Neural cell (in vitro differentiated cells): ENCODE measurements at regions not wholly inside any gene's neighbourhood (a gene's known extent, or its start where the extent isn't known, plus 50 kb on each side); places are given as distances from the start of the nearest gene placed in this dataset.

Experiments
- H2AFZ ChIP-seq: fragments of 200-600, 300-800 bp; sonication (generic), shearing (Covaris generic); 2 replicates; pipeline ENCODE4 v1.6.0; 2014; ENCODE audit warnings: low read depth, mild to moderate bottlenecking, antibody characterized with exemption, low read length, moderate library complexity
- H3F3A ChIP-seq: fragments of 200-600 bp; shearing (Covaris generic); 2 replicates; pipeline ENCODE4 v1.6.1; 2016; ENCODE audit warnings: mild to moderate bottlenecking, moderate library complexity, mixed read lengths, antibody characterized with exemption, low read length; ENCODE audit not compliant: insufficient read depth, poor library complexity, severe bottlenecking
- H3K27ac ChIP-seq: fragments of 200-600, 300-800 bp; sonication (generic), shearing (Covaris generic); 2 replicates; pipeline ENCODE4 v1.5.1; 2014; ENCODE audit warnings: mild to moderate bottlenecking, low read length, moderate library complexity
- H3K27me3 ChIP-seq: fragments of 300-800, 200-600 bp; sonication (generic), shearing (Covaris generic); 2 replicates; pipeline ENCODE4 v1.6.0; 2014; ENCODE audit warnings: mild to moderate bottlenecking, low read depth, low read length, moderate library complexity; ENCODE audit not compliant: insufficient read depth
- H3K36me3 ChIP-seq: fragments of 300-800, 200-600 bp; sonication (generic), shearing (Covaris generic); 2 replicates; pipeline ENCODE4 v1.5.1; 2014; ENCODE audit warnings: mild to moderate bottlenecking, antibody characterized with exemption, low read length, moderate library complexity; ENCODE audit not compliant: insufficient read depth
- H3K4me2 ChIP-seq: fragments of 300-800, 200-600 bp; sonication (generic), shearing (Covaris generic); 2 replicates; pipeline ENCODE4 v1.6.0; 2014; ENCODE audit warnings: mild to moderate bottlenecking, low read length
- H3K4me3 ChIP-seq: fragments of 300-800, 200-600 bp; sonication (generic), shearing (Covaris generic); 2 replicates; pipeline ENCODE4 v1.5.1; 2014; ENCODE audit warnings: mild to moderate bottlenecking, low read length, moderate library complexity
- H3K79me2 ChIP-seq: fragments of 200-600 bp; shearing (Covaris generic); replicated peaks from 2 replicates; pipeline ENCODE4 v1.6.0; 2014; ENCODE audit warnings: mild to moderate bottlenecking, low read length, moderate library complexity; ENCODE audit not compliant: insufficient read depth
- H3K9ac ChIP-seq: fragments of 300-800, 200-600 bp; sonication (generic), shearing (Covaris generic); 2 replicates; pipeline ENCODE4 v1.6.1; 2016; ENCODE audit warnings: mild to moderate bottlenecking, low read length, mixed read lengths
- H3K9me2 ChIP-seq: fragments of 200-600 bp; shearing (Covaris generic); 2 replicates; pipeline ENCODE4 v1.6.1; 2016; ENCODE audit warnings: mild to moderate bottlenecking, low read length, mixed read lengths; ENCODE audit not compliant: insufficient read depth
- H3K9me3 ChIP-seq: fragments of 200-600, 300-800 bp; sonication (generic), shearing (Covaris generic); 2 replicates; pipeline ENCODE4 v1.6.1; 2016; ENCODE audit warnings: mild to moderate bottlenecking, mixed run types, low read length, moderate library complexity, mixed read lengths
- H4K20me1 ChIP-seq: fragments of 200-600 bp; shearing (Covaris generic); 2 replicates; pipeline ENCODE4 v1.6.1; 2016; ENCODE audit warnings: mild to moderate bottlenecking, mixed run types; ENCODE audit not compliant: insufficient read depth
- CTCF ChIP-seq: fragments of 450-650 bp; IDR thresholded peaks from 2 replicates; pipeline ENCODE4 v1.5.1; 2014; ENCODE audit warnings: antibody characterized with exemption, mild to moderate bottlenecking, moderate library complexity; ENCODE audit not compliant: poor library complexity, severe bottlenecking
- EP300 ChIP-seq: fragments of 450-650 bp; conservative IDR thresholded peaks from 2 replicates; pipeline ENCODE4 v1.6.1; 2014; ENCODE audit warnings: antibody characterized with exemption, mild to moderate bottlenecking, moderate library complexity; ENCODE audit not compliant: poor library complexity, severe bottlenecking
- EZH2 ChIP-seq: fragments of 200-600, 300-800 bp; shearing (Covaris generic), sonication (generic); IDR thresholded peaks from 2 replicates; pipeline ENCODE4 v1.6.1; 2014; ENCODE audit warnings: antibody characterized with exemption, low read length, borderline replicate concordance, mild to moderate bottlenecking; ENCODE audit not compliant: insufficient read depth, poor library complexity, severe bottlenecking
- MXI1 ChIP-seq: fragments of 450-650 bp; conservative IDR thresholded peaks from 2 replicates; pipeline ENCODE4 v1.6.1; 2014; ENCODE audit warnings: antibody characterized with exemption, mild to moderate bottlenecking; ENCODE audit not compliant: poor library complexity, severe bottlenecking
- POLR2AphosphoS5 ChIP-seq: IDR thresholded peaks from 2 replicates; pipeline ENCODE4 v1.6.1; 2012
- RAD21 ChIP-seq: fragments of 450-650 bp; conservative IDR thresholded peaks from 2 replicates; pipeline ENCODE4 v1.6.1; 2014; ENCODE audit warnings: antibody characterized with exemption, mild to moderate bottlenecking, moderate library complexity
- SMC3 ChIP-seq: fragments of 450-650 bp; conservative IDR thresholded peaks from 2 replicates; pipeline ENCODE4 v1.6.1; 2014; ENCODE audit warnings: antibody characterized with exemption, mild to moderate bottlenecking, moderate library complexity; ENCODE audit not compliant: poor library complexity
- TAF1 ChIP-seq: IDR thresholded peaks from 2 replicates; pipeline ENCODE4 v1.6.1; 2012; ENCODE audit warnings: low read depth
- TF ChIP-seq, protein P1 (sequence below): IDR thresholded peaks from 2 replicates; pipeline ENCODE4 v1.6.1; 2012; ENCODE audit warnings: borderline replicate concordance

- H3K27ac ChIP-seq: no peak overlapping the region
- no peak overlapping the region for H3K9ac ChIP-seq
- H3K4me2 ChIP-seq: no peak overlapping the region
- H3K79me2 ChIP-seq: no peaks in the 10 kb centered on the region
- no peaks in the 10 kb centered on the region for H4K20me1 ChIP-seq
- TF ChIP-seq CTCF (no peak), EP300 (no peak), EZH2 (no peak)
- H2AFZ ChIP-seq: no peak overlapping the region
- H3K9me3 ChIP-seq: no peaks in the 10 kb centered on the region
- H3K27me3 ChIP-seq: no peaks in the 10 kb centered on the region
- H3K9me2 ChIP-seq: no peaks in the 10 kb centered on the region
- H3F3A ChIP-seq: no peaks in the 10 kb centered on the region
- H3K36me3 ChIP-seq: no peaks in the 10 kb centered on the region
- no peak overlapping the region for H3K4me3 ChIP-seq
These were observed 117.4 kb upstream of the NPAS2 start for GRCh38 chr2:100702438-100703109.

DNA sequence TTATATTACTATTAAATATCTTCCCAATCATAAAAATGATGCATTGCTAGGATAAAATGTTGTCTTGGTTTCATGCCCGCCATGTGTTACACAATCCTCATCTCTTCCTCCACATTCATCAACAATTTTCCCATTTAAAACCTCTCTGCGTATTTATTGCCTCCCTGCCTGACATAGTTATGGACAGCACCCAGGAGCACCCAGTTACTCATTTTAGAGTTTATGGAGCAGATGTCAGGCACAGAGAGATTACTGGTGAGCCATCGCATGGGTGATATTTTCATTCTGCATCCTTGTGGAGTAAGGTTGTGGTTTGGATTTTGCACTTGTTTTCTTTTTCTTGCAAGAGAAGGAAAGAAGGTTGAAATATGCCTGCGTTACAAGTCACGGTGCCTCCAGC is 116.7 kb upstream of the NPAS2 start:
- TF ChIP-seq EZH2: no peak
- TF ChIP-seq MXI1: no peak
- no peak for TF ChIP-seq TAF1
- TF ChIP-seq CTCF: no peak
- TF ChIP-seq, protein P1, sequence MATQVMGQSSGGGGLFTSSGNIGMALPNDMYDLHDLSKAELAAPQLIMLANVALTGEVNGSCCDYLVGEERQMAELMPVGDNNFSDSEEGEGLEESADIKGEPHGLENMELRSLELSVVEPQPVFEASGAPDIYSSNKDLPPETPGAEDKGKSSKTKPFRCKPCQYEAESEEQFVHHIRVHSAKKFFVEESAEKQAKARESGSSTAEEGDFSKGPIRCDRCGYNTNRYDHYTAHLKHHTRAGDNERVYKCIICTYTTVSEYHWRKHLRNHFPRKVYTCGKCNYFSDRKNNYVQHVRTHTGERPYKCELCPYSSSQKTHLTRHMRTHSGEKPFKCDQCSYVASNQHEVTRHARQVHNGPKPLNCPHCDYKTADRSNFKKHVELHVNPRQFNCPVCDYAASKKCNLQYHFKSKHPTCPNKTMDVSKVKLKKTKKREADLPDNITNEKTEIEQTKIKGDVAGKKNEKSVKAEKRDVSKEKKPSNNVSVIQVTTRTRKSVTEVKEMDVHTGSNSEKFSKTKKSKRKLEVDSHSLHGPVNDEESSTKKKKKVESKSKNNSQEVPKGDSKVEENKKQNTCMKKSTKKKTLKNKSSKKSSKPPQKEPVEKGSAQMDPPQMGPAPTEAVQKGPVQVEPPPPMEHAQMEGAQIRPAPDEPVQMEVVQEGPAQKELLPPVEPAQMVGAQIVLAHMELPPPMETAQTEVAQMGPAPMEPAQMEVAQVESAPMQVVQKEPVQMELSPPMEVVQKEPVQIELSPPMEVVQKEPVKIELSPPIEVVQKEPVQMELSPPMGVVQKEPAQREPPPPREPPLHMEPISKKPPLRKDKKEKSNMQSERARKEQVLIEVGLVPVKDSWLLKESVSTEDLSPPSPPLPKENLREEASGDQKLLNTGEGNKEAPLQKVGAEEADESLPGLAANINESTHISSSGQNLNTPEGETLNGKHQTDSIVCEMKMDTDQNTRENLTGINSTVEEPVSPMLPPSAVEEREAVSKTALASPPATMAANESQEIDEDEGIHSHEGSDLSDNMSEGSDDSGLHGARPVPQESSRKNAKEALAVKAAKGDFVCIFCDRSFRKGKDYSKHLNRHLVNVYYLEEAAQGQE: no peak
- TF ChIP-seq SMC3: no peak
- TF ChIP-seq EP300: no peak
- TF ChIP-seq RAD21: no peak
- TF ChIP-seq POLR2AphosphoS5: no peak
- H3K4me2 ChIP-seq: no peak overlapping the region
- no peak overlapping the region for H3K27ac ChIP-seq
- no peaks in the 10 kb centered on the region for H3K36me3 ChIP-seq
- no peaks in the 10 kb centered on the region for H3K9me3 ChIP-seq
- no peaks in the 10 kb centered on the region for H3F3A ChIP-seq
- H3K79me2 ChIP-seq: no peaks in the 10 kb centered on the region
- H4K20me1 ChIP-seq: no peaks in the 10 kb centered on the region
- H2AFZ ChIP-seq: no peak overlapping the region
- no peaks in the 10 kb centered on the region for H3K9me2 ChIP-seq
- no peak overlapping the region for H3K4me3 ChIP-seq
- H3K9ac ChIP-seq: no peak overlapping the region
- no peaks in the 10 kb centered on the region for H3K27me3 ChIP-seq
